ENCODE measurements at regions not wholly inside any gene's neighbourhood (a gene's known extent, or its start where the extent isn't known, plus 50 kb on each side); places are given as distances from the start of the nearest gene placed in this dataset.

GRCh38 chr2:2703172-2703571 lies 372.1 kb upstream of the MYT1L start (continued):
- TF ChIP-seq RERE (CRISPR knock-in tag; IDR thresholded peaks at IDR 0.05; ENCODE audit: borderline replicate concordance) (no peak), ZC3H8 (IDR thresholded peaks at IDR 0.05) (no peak), GTF2F1 (IDR thresholded peaks at IDR 0.05; ENCODE audit: low read depth, low read length) (no peak), BMI1 (IDR thresholded peaks at IDR 0.05; ENCODE audit: low read length) (no peak), ZNF584 (CRISPR knock-in tag; IDR thresholded peaks at IDR 0.05; ENCODE audit: low read depth) (no peak), TOE1 (IDR thresholded peaks at IDR 0.05; ENCODE audit: borderline replicate concordance) (no peak), TOE1 (CRISPR knock-in tag; IDR thresholded peaks at IDR 0.05; ENCODE audit: borderline replicate concordance, low read depth) (no peak), NCOA1 (IDR thresholded peaks at IDR 0.05; ENCODE audit: low read depth) (no peak), ZNF324 (CRISPR knock-in tag; IDR thresholded peaks at IDR 0.05) (no peak), ZBTB2 (IDR thresholded peaks at IDR 0.05) (no peak), TCF7L2 (IDR thresholded peaks at IDR 0.05; ENCODE audit: low read depth, low read length) (no peak), THAP12 (CRISPR knock-in tag; IDR thresholded peaks at IDR 0.05) (no peak)

Data from K562 (cell line).